NB4 (cell line): ENCODE measurements at regions not wholly inside any gene's neighbourhood (a gene's known extent, or its start where the extent isn't known, plus 50 kb on each side); places are given as distances from the start of the nearest gene placed in this dataset.

Source experiments
- MYC ChIP-seq: IDR thresholded peaks from 2 replicates; pipeline ENCODE4 v1.6.1; 2011; ENCODE audit warnings: low read depth, low read length
- POLR2A ChIP-seq: IDR thresholded peaks from 2 replicates; pipeline ENCODE4 v1.6.1; 2011; ENCODE audit warnings: mild to moderate bottlenecking; ENCODE audit not compliant: insufficient read length; ENCODE audit errors: extremely low read depth
- TF ChIP-seq, protein P1 (sequence below): IDR thresholded peaks from one replicate; pipeline ENCODE4 v1.5.1; 2012; ENCODE audit warnings: low read depth, low read length
- TF ChIP-seq, protein P2 (sequence below): IDR thresholded peaks from 2 replicates; pipeline ENCODE4 v1.6.1; 2011; ENCODE audit warnings: low read depth, low read length

- no peak for TF ChIP-seq POLR2A
- TF ChIP-seq, protein P1, sequence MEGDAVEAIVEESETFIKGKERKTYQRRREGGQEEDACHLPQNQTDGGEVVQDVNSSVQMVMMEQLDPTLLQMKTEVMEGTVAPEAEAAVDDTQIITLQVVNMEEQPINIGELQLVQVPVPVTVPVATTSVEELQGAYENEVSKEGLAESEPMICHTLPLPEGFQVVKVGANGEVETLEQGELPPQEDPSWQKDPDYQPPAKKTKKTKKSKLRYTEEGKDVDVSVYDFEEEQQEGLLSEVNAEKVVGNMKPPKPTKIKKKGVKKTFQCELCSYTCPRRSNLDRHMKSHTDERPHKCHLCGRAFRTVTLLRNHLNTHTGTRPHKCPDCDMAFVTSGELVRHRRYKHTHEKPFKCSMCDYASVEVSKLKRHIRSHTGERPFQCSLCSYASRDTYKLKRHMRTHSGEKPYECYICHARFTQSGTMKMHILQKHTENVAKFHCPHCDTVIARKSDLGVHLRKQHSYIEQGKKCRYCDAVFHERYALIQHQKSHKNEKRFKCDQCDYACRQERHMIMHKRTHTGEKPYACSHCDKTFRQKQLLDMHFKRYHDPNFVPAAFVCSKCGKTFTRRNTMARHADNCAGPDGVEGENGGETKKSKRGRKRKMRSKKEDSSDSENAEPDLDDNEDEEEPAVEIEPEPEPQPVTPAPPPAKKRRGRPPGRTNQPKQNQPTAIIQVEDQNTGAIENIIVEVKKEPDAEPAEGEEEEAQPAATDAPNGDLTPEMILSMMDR: no peak
- TF ChIP-seq, protein P2, sequence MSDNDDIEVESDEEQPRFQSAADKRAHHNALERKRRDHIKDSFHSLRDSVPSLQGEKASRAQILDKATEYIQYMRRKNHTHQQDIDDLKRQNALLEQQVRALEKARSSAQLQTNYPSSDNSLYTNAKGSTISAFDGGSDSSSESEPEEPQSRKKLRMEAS: no peak
- no peak for TF ChIP-seq MYC
These were observed 102.8 kb downstream of the PYDC2 start for GRCh38 chr3:191563722-191564121.
